GM19438 (cell line): ENCODE measurements at regions not wholly inside any gene's neighbourhood (a gene's known extent, or its start where the extent isn't known, plus 50 kb on each side); places are given as distances from the start of the nearest gene placed in this dataset.

Source experiments
- ATAC-seq: cut with Tn5 transposase; IDR thresholded peaks from one replicate; pipeline ENCODE4 v1.9.1; 2021; ENCODE audit warnings: low read depth; ENCODE audit not compliant: unreplicated experiment

- no peak for ATAC-seq
Observed at GRCh38 chr7:13327669-13328068, 640.2 kb downstream of the ARL4A start.

DNA sequence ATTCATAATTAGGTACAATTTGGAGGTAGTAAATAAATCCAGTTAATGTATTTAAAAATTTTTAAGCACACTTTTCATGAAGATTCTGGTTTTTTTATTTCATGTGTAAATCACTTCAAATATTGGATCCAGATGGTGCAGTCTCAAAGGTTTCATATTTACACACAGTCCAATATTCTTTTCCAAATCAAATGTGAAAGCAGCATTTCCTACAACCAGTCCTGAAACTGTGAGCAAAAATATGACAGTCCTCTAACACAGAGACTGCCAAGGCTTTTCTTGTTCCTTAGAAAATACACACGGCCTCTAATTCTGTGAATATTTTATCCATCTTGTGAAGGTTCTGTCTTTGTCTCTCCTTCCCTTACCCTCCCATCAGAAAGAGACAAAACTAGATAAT, 645.9 kb downstream of the ARL4A start:
- ATAC-seq: no peak

DNA sequence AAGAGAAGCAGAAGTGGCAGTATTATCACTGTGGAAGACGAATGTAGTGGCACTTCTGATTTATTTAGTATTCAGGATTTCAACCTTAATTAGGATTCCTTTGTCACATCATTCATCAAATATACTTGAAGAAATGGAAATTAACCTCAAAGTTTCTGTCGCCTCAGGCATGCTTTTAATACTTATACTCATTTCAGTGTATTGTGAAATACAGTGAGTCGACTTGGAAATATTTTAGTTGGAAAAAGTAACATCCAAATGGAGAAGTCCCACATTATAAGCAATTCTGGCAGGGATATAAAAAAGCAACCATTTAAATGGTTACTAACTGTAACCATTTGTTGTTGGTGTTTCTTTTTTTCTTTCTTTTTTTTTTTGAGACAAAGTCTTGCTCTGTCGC, 648.8 kb downstream of the ARL4A start:
- no peak for ATAC-seq

GRCh38 chr7:13352677-13353076, 636.8 kb downstream of the ETV1 start:
- no peak for ATAC-seq

DNA sequence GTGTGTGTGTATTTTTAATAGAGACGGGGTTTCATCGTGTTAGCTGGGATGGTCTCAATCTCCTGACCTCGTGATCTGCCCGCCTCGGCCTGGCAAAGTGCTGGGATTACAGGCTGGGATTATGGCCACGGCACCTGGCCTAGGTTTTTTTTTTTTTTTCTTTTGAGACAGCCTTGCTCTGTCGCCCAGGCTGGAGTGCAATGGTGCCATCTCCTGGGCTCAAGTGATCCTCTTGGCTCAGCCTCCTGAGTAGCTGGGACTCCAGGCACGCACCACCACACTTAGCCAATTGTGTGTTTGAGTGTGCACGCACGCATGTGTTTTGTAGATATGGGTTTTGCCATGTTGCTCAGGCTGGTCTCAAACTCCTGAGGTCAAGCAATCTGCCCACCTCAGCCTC, 629.8 kb downstream of the ETV1 start:
- ATAC-seq: no peak

DNA sequence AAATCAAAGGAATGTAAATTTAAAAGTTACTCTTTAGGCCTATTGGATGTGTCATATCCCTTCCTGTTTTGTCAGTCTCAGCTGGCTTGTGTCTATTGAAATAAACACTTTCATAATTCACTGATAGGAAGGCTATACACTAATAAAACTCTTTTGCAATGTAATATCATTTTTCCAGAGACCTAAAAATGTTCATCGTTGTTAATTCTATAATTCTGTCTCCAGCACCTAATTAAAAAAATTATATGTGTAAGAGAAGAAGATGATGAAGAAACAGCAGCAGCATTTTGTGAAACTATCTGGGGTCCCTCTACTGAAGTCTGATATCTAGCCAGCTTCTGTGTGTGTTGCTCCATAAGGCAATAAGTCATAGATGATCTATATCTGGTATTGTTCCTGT, 602.7 kb downstream of the ETV1 start:
- no peak for ATAC-seq

DNA sequence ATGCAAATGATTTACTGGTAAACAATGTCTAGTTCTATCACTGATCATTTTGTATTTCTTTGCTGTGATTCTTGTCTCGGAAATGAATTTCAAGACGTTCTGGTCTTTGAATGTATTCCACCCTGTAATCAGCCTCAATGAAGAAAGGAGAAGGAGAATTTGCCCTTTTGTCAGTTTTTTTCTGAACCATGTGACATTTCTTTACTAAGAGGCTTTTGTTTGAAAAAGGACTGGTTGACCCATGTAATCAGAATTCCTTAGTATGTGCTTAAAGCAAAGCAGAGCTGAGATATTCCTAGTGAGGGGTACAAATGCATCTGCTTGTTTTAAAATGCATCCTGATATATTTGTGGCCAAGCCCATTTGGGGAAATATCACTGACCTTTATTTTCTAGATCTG, 581.6 kb downstream of the ETV1 start:
- no peak for ATAC-seq

DNA sequence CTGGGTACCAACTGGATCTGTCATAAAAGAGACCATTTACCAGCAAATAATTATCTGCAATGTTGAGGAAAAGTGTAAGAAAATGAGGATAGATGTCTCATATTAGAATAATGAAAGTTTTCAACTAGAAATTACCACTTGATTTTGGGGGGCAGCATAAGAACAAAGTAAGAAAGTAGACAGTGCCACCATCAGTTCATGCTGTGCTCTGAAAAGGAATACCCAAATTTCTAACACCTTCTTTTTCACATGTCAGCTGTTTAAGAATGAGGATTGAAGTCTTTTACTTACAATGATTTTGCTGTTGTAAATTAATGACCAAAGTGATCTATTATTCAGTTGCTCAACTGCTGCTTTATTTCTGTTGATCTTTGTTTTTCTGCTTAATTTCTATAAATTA, 578.3 kb downstream of the ETV1 start:
- no peak for ATAC-seq

DNA sequence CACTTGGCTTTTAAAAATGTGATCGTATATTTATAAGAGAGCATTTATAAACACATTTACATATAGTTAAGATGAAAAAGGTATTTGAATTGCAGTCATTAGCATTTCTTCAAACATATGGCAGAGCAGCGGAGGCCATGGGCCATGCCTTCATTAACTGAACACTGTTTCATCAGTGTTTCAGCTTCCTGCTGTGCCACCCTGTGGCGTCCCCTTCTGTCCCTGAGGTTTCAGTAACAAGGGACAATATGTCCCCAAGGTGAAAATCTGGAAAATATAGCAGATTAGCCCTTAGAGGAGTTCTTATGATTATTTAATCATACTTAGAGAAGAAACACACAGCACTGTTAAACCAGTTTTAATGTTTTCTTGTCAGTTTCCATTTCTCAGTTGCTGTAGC, 577.8 kb downstream of the ETV1 start:
- ATAC-seq: no peak

DNA sequence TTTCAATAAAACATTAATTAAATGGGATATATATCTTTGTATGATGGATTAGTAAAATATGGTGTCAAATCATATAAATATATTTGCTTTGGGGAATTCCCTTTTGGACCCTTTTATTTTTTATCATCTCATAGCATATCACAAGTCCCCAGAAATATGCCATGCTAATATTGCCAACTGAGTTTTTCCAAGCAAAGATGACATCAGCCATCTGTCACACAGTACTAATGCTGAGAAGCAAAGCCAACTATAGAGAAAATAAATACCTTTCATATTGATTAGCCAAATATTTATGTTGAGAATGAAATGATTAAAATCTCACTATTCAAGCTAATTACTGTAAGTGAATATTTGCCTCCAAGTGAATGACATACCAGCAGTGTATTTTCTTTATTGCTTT, 575.3 kb downstream of the ETV1 start:
- no peak for ATAC-seq

GRCh38 chr7:13414661-13415107, 574.8 kb downstream of the ETV1 start:
- no peak for ATAC-seq

DNA sequence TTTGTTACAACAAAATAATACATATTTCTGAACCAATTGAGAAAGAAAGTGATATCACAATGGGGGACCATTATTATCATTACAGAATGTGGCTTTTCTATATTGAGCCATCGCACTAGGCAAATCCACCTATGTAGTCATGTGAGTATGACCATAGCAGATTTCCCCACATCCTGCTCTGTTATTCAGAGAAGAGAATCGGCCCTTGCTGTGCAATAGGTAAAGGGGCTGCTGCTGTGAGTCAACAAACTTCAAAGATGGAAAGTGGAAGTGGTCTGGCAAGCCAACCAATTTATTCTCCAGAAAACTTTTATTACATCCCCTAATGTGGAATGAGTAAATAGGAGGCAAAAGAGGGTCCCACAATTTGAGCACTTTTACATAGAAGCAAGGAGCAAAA, 573.4 kb downstream of the ETV1 start:
- ATAC-seq: no peak

DNA sequence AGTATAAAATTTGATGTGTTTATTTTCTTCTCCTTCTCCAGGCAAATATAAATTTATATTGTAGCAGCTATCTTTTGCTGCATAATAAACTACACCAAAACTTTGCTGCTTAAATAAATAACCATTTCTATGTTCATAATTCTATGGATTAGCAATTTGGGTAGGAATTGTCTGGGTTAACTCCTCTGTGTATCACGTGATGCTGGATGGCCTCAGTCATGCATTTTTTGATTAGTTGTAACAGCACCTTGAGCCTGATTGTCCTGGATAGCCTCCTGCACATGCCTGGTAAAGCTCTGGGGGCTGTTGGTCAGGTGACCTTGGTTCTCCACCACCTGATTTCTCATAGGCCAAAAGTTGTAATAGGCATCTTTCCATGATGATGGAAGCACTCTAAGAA, 572.9 kb downstream of the ETV1 start:
- ATAC-seq: no peak

GRCh38 chr7:13420726-13421125, 568.7 kb downstream of the ETV1 start:
- ATAC-seq: no peak

- ATAC-seq: no peak
Observed at GRCh38 chr7:13421776-13422175, 567.7 kb downstream of the ETV1 start.

DNA sequence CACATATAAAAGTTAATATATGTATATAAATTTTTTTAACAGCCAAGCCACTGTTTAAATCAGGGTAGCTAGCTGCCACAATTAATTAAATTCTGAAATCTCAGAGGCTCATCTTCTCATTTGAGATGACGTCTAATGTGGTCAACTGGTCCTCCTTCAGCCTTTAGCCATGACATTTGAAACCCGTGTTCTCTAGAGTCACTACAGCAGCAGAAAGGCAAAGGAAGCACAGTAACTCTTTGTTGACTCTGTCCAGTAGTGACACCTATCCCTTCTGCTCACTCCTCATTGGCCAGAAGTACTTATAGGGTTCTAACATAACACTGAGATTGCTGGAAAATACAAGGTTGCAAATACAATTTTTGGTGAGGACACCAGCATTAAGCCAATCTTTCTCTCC, 555.5 kb downstream of the ETV1 start:
- no peak for ATAC-seq

DNA sequence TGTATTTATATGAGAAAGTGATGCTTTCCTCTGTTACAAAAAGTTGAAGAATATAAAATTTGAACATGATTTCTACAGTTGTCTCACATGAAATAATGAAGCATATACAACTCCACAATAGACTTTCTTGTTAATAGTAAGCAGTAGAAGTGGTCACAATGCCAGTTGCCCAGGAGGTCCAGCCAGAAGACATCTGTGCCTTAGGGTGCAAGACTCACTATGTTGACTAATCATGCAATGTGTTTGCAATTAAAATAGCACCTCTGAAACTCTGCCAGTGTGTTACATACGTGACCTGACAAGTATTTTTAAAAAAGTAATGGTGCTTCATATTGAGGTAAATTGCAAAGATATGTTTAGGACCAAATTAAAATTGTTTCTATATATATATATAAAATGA, 547.2 kb downstream of the ETV1 start:
- ATAC-seq: no peak

GRCh38 chr7:13447637-13448036, 541.8 kb downstream of the ETV1 start:
- ATAC-seq: no peak

DNA sequence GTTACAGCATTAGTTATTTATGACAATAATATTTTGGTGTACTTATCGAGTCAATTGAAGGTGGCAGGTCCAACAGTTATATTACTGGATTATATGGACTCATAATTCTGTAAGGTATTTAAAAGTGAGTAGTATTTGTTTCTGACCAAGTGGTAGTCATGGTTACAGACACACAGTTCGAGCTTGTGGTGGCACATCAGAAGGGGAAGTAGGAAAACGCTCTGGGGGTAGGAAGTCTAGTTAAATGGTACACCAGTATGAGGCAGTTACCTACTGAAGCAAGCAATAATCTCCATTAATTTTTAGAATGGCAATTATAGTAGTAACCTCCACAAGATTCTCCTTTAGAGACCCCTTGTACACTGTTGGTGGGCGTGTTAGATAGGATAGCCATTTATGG, 541.2 kb downstream of the ETV1 start:
- no peak for ATAC-seq

GRCh38 chr7:13449460-13449859, 540.0 kb downstream of the ETV1 start:
- no peak for ATAC-seq

DNA sequence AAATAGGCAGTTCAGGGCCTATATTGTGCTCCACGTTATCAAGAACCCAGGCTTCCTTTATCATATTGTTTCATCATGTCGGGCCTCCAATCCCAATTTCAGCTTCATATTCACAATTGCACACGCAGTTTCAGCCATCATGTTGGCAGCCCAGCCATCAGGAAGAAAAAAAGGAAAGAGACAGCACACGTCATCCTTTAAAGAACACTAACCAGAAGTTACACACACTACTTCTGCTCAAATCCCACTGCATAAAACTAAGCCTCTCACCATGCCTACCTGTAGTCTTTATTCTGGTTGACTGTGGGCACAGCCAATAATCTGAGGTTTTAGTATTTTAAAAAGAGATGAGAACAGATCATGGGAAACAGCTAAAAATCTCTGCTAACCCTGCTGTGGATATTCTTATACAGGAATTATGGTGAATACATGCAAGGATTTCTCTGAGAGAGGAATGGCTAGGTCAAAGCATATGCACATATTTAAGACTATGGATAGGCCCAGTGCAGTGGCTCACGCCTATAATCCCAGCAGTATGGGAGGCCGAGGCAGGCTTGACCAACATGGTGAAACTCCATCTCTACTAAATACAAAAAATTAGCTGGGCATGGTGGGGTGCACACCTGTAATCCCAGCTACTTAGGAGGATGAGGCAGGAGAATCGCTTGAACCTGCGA, 534.4 kb downstream of the ETV1 start:
- no peak for ATAC-seq

- no peak for ATAC-seq
Observed at GRCh38 chr7:13457790-13458189, 531.7 kb downstream of the ETV1 start.
